ENCODE measurements at regions not wholly inside any gene's neighbourhood (a gene's known extent, or its start where the extent isn't known, plus 50 kb on each side); places are given as distances from the start of the nearest gene placed in this dataset.

GRCh38 chr6:14975471-14975817, 270.4 kb upstream of the JARID2 start:
- no peak for TF ChIP-seq EZH2phosphoT487 (IDR thresholded peaks at IDR 0.05; ENCODE audit: insufficient read depth, low read depth)
- TF ChIP-seq EZH2 (IDR thresholded peaks at IDR 0.05; ENCODE audit: insufficient read depth, poor library complexity, severe bottlenecking), result no peak

All from GM23248 (cell line).